Esophagus (tissue), 2 donors: ENCODE measurements at regions not wholly inside any gene's neighbourhood (a gene's known extent, or its start where the extent isn't known, plus 50 kb on each side); places are given as distances from the start of the nearest gene placed in this dataset.

Experiments used
- H3K27ac ChIP-seq, 2 donors: one replicate each; pipeline ENCODE4 v1.5.1; 2013; ENCODE audit warnings: low read depth in 2 of 2, mild to moderate bottlenecking in 2 of 2, inconsistent platforms in 1 of 2, low read length in 1 of 2, moderate library complexity in 1 of 2
- H3K27me3 ChIP-seq, 2 donors: one replicate each; pipeline ENCODE4 v1.6.1; 2013; ENCODE audit warnings: low read length in 2 of 2, control low read depth in 1 of 2, mild to moderate bottlenecking in 1 of 2; ENCODE audit not compliant: insufficient read depth in 2 of 2, control insufficient read depth in 1 of 2
- H3K36me3 ChIP-seq, 2 donors: one replicate each; pipeline ENCODE4 v1.6.1; 2013; ENCODE audit warnings: low read length in 1 of 2; ENCODE audit not compliant: control insufficient read depth in 2 of 2, insufficient read depth in 2 of 2
- H3K4me1 ChIP-seq, 2 donors: one replicate each; pipeline ENCODE4 v1.6.1; 2013; ENCODE audit warnings: low read length in 1 of 2; ENCODE audit not compliant: control insufficient read depth in 2 of 2, insufficient read depth in 2 of 2
- H3K4me3 ChIP-seq, 2 donors: one replicate each; pipeline ENCODE4 v1.5.1; 2013; ENCODE audit warnings: low read length in 2 of 2, mild to moderate bottlenecking in 2 of 2, low read depth in 1 of 2, moderate library complexity in 1 of 2
- H3K9me3 ChIP-seq, 2 donors: one replicate each; pipeline ENCODE4 v1.6.1; 2013; ENCODE audit warnings: mild to moderate bottlenecking in 2 of 2, low read depth in 1 of 2, low read length in 1 of 2, moderate library complexity in 1 of 2; ENCODE audit not compliant: control insufficient read depth in 2 of 2, insufficient read depth in 1 of 2
- WGBS, 2 donors: extraction: QIAGEN DNeasy Blood & Tissue Kit; methylation state at CpG; one replicate each; pipeline ENCODE4 v1.1.7; 2013; 5-methylcytosine and 5-hydroxymethylcytosine counted together
- donor health status: healthy with polysubstance abuse.
- donor health status: Bipolar disorder and iron deficiency.

- no peaks in the 10 kb centered on the region for H3K36me3 ChIP-seq
Measured at GRCh38 chr3:103181160-103181559, 746.3 kb downstream of the ZPLD1 start.

GRCh38 chr3:103184772-103185171, 750.0 kb downstream of the ZPLD1 start:
- H3K4me3 ChIP-seq, result no peak overlapping the region
- H3K36me3 ChIP-seq, result no peaks in the 10 kb centered on the region
- no peak overlapping the region for H3K27ac ChIP-seq
- peaks cover 2 to 4% of the 10 kb centered on the region in 2 donors for H3K9me3 ChIP-seq
- no peaks in the 10 kb centered on the region for H3K27me3 ChIP-seq
- H3K4me1 ChIP-seq, result no peaks in the 10 kb centered on the region

More at GRCh38 chr3:103181160-103181559, 746.3 kb downstream of the ZPLD1 start:
- H3K9me3 ChIP-seq, result no peaks in the 10 kb centered on the region
- H3K27ac ChIP-seq, result no peak overlapping the region
- H3K4me3 ChIP-seq, result no peak overlapping the region
- H3K27me3 ChIP-seq, result no peaks in the 10 kb centered on the region
- H3K4me1 ChIP-seq, result no peaks in the 10 kb centered on the region

- H3K27ac ChIP-seq, result no peak overlapping the region
- H3K4me3 ChIP-seq, result no peak overlapping the region
- H3K4me1 ChIP-seq, result no peaks in the 10 kb centered on the region
- H3K36me3 ChIP-seq, result no peaks in the 10 kb centered on the region
- H3K27me3 ChIP-seq, result no peaks in the 10 kb centered on the region
- peaks cover 2 to 4% of the 10 kb centered on the region in 2 donors for H3K9me3 ChIP-seq
Measured at GRCh38 chr3:103189941-103190340, 755.1 kb downstream of the ZPLD1 start.

- no peaks in the 10 kb centered on the region for H3K36me3 ChIP-seq
- WGBS, 2 donors, result 55 to 56% methylated on average over 4 of the region's 4 CpGs
- no peaks in the 10 kb centered on the region for H3K4me1 ChIP-seq
Measured at GRCh38 chr3:103195216-103195615, 760.4 kb downstream of the ZPLD1 start.

GRCh38 chr3:103203441-103203840, 768.6 kb downstream of the ZPLD1 start:
- H3K9me3 ChIP-seq, result no peaks in the 10 kb centered on the region
- H3K27me3 ChIP-seq, result no peaks in the 10 kb centered on the region
- H3K4me3 ChIP-seq, result no peak overlapping the region
- no peaks in the 10 kb centered on the region for H3K36me3 ChIP-seq
- 92% methylated on average over 4 of the region's 4 CpGs for WGBS, 2 donors
- no peaks in the 10 kb centered on the region for H3K4me1 ChIP-seq
- H3K27ac ChIP-seq, result no peak overlapping the region

More at GRCh38 chr3:103195216-103195615, 760.4 kb downstream of the ZPLD1 start:
- H3K9me3 ChIP-seq, result no peaks in the 10 kb centered on the region
- no peak overlapping the region for H3K27ac ChIP-seq
- no peak overlapping the region for H3K4me3 ChIP-seq
- no peaks in the 10 kb centered on the region for H3K27me3 ChIP-seq

GRCh38 chr3:103210583-103210982, 775.8 kb downstream of the ZPLD1 start:
- no peak overlapping the region for H3K27ac ChIP-seq
- no peaks in the 10 kb centered on the region for H3K4me1 ChIP-seq
- WGBS, 2 donors, result 56 to 70% methylated on average over 7 of the region's 7 CpGs
- no peaks in the 10 kb centered on the region for H3K27me3 ChIP-seq
- no peaks in the 10 kb centered on the region for H3K36me3 ChIP-seq
- no peak overlapping the region for H3K4me3 ChIP-seq
- H3K9me3 ChIP-seq, result no peaks in the 10 kb centered on the region

- H3K27ac ChIP-seq, result no peak overlapping the region
- 48 to 57% methylated on average over 1 of the region's 1 CpG for WGBS, 2 donors
- no peak overlapping the region for H3K4me3 ChIP-seq
- H3K9me3 ChIP-seq, result no peaks in the 10 kb centered on the region
- no peaks in the 10 kb centered on the region for H3K4me1 ChIP-seq
- H3K36me3 ChIP-seq, result no peaks in the 10 kb centered on the region
- H3K27me3 ChIP-seq, result no peaks in the 10 kb centered on the region
Measured at GRCh38 chr3:103218146-103218545, 783.3 kb downstream of the ZPLD1 start.

GRCh38 chr3:103218793-103219192, 784.0 kb downstream of the ZPLD1 start:
- no peaks in the 10 kb centered on the region for H3K4me1 ChIP-seq
- H3K9me3 ChIP-seq, result no peaks in the 10 kb centered on the region
- H3K36me3 ChIP-seq, result no peaks in the 10 kb centered on the region
- H3K27me3 ChIP-seq, result no peaks in the 10 kb centered on the region
- H3K27ac ChIP-seq, result no peak overlapping the region
- 85 to 88% methylated on average over 1 of the region's 1 CpG for WGBS, 2 donors
- no peak overlapping the region for H3K4me3 ChIP-seq

GRCh38 chr3:103227651-103228050, 792.8 kb downstream of the ZPLD1 start:
- no peaks in the 10 kb centered on the region for H3K27me3 ChIP-seq
- H3K4me3 ChIP-seq, result no peak overlapping the region
- H3K27ac ChIP-seq, result no peak overlapping the region
- no peaks in the 10 kb centered on the region for H3K9me3 ChIP-seq
- H3K4me1 ChIP-seq, result no peaks in the 10 kb centered on the region
- 68 to 76% methylated on average over 4 of the region's 4 CpGs for WGBS, 2 donors
- H3K36me3 ChIP-seq, result no peaks in the 10 kb centered on the region

- no peaks in the 10 kb centered on the region for H3K36me3 ChIP-seq
- peaks cover 0 to 2% of the 10 kb centered on the region in 2 donors for H3K9me3 ChIP-seq
- no peak overlapping the region for H3K27ac ChIP-seq
- H3K27me3 ChIP-seq, result no peaks in the 10 kb centered on the region
- no peaks in the 10 kb centered on the region for H3K4me1 ChIP-seq
- no peak overlapping the region for H3K4me3 ChIP-seq
Measured at GRCh38 chr3:103247459-103247858, 812.6 kb downstream of the ZPLD1 start.
